ENCODE measurements at regions not wholly inside any gene's neighbourhood (a gene's known extent, or its start where the extent isn't known, plus 50 kb on each side); places are given as distances from the start of the nearest gene placed in this dataset.

DNA sequence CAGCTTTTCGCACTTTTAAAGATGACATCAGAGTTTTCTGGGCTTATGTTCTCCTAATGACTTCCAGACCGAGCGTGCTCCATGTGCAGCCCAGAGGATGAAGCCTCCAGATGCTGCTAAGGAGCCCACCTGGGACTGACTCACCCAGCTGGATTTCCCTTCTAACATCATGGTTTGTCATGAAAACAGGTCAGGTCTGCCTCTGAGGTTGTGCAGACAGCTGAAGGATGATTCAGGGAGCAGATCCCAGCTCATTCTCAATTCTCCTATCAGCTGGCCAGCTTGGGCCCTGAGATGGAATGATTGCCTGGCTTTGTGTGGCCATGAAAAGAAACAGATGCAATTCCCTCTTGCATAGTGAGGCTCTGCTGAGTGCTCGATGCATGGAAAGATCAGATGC lies 123.9 kb upstream of the DUSP10 start:
- Histone ChIP-seq H3K36me3 (ENCODE audit: low read depth) (no peaks in the 10 kb centered on the region), H3K9me2 (ENCODE audit: insufficient read depth) (no peaks in the 10 kb centered on the region), H3F3A (ENCODE audit: insufficient read depth, low read depth) (no peaks in the 10 kb centered on the region), H3K27ac (no peak overlapping the region), H3K4me3 (no peak overlapping the region), H3K4me2 (no peak overlapping the region), H3K4me1 (replicated peaks; ENCODE audit: insufficient read depth) (peaks cover 17% of the 10 kb centered on the region), H2AFZ (no peak overlapping the region), H4K20me1 (ENCODE audit: insufficient read depth) (no peaks in the 10 kb centered on the region), H3K9me3 (ENCODE audit: insufficient read depth, low read depth) (no peaks in the 10 kb centered on the region), H3K79me2 (ENCODE audit: low read depth) (no peaks in the 10 kb centered on the region), H3K27me3 (ENCODE audit: insufficient read depth, low read depth) (no peaks in the 10 kb centered on the region)
- no peak for TF ChIP-seq EZH2 (IDR thresholded peaks at IDR 0.05; ENCODE audit: low read depth)
- no peak for TF ChIP-seq CTCF (conservative IDR thresholded peaks at IDR 0.05)
- POLR2A ChIA-PET (ENCODE audit: unreplicated experiment), result interaction anchor here (0.7 kb wide), 1 partner anchor 42 kb away, joined by 3 read pairs; no protein-coding TSS in a partner anchor
- no peak for DNase-seq
- no TSS peak for BruUV-seq (replicated peaks)
- CTCF ChIA-PET, result no interaction called here
- intact Hi-C loops (cut with micrococcal nuclease; ENCODE audit: unreplicated experiment), result no loop called here

DNA sequence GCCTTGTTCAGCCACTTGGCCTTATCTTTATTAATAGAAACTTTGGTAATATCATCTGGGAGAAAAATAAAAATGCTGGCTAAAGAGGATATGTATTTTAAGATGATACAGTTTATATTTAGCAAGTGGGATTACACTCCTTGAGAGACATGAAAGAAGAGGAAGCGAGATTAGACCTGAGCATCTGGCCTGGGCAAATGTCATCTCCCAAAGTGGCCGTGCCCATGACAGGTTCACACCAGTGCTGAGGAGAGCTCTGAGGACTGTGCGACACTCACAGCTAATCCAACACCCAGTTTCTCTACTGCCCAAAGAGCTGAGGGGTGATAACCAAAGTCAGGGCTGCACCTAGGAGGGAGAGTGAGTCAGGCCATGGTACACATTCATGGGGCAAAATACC lies 121.7 kb upstream of the DUSP10 start:
- Histone ChIP-seq H4K20me1 (ENCODE audit: insufficient read depth) (no peaks in the 10 kb centered on the region), H3K79me2 (ENCODE audit: low read depth) (no peaks in the 10 kb centered on the region), H3K4me2 (no peak overlapping the region), H3K4me1 (replicated peaks; ENCODE audit: insufficient read depth) (peaks cover 5% of the 10 kb centered on the region), H3K9me2 (ENCODE audit: insufficient read depth) (no peaks in the 10 kb centered on the region), H3F3A (ENCODE audit: insufficient read depth, low read depth) (no peaks in the 10 kb centered on the region), H3K27ac (no peak overlapping the region), H3K4me3 (no peak overlapping the region), H2AFZ (no peak overlapping the region), H3K36me3 (ENCODE audit: low read depth) (no peaks in the 10 kb centered on the region), H3K9me3 (ENCODE audit: insufficient read depth, low read depth) (no peaks in the 10 kb centered on the region), H3K27me3 (ENCODE audit: insufficient read depth, low read depth) (no peaks in the 10 kb centered on the region)
- DNase-seq, result no peak
- no TSS peak for BruUV-seq (replicated peaks)
- TF ChIP-seq CTCF (conservative IDR thresholded peaks at IDR 0.05), result no peak
- TF ChIP-seq EZH2 (IDR thresholded peaks at IDR 0.05; ENCODE audit: low read depth), result no peak
- ChIA-PET CTCF (no interaction called here), POLR2A (ENCODE audit: unreplicated experiment) (no interaction called here)
- intact Hi-C loops (cut with micrococcal nuclease; ENCODE audit: unreplicated experiment), result no loop called here

GRCh38 chr1:221862971-221863370 lies 121.1 kb upstream of the DUSP10 start:
- Histone ChIP-seq H3K27ac (no peak overlapping the region), H3K4me1 (replicated peaks; ENCODE audit: insufficient read depth) (no peaks in the 10 kb centered on the region), H3K9me3 (ENCODE audit: insufficient read depth, low read depth) (no peaks in the 10 kb centered on the region), H3K36me3 (ENCODE audit: low read depth) (no peaks in the 10 kb centered on the region), H3K4me2 (no peak overlapping the region), H3K79me2 (ENCODE audit: low read depth) (no peaks in the 10 kb centered on the region), H2AFZ (no peak overlapping the region), H3K4me3 (no peak overlapping the region), H3K9me2 (ENCODE audit: insufficient read depth) (no peaks in the 10 kb centered on the region), H4K20me1 (ENCODE audit: insufficient read depth) (no peaks in the 10 kb centered on the region), H3F3A (ENCODE audit: insufficient read depth, low read depth) (no peaks in the 10 kb centered on the region), H3K27me3 (ENCODE audit: insufficient read depth, low read depth) (no peaks in the 10 kb centered on the region)
- TF ChIP-seq EZH2 (IDR thresholded peaks at IDR 0.05; ENCODE audit: low read depth), result no peak
- no peak for TF ChIP-seq CTCF (conservative IDR thresholded peaks at IDR 0.05)
- no peak for DNase-seq
- intact Hi-C loops (cut with micrococcal nuclease; ENCODE audit: unreplicated experiment), result no loop called here
- ChIA-PET CTCF (no interaction called here), POLR2A (ENCODE audit: unreplicated experiment) (no interaction called here)
- no TSS peak for BruUV-seq (replicated peaks)

Measured in PC-9 (cell line).